Thyroid gland (tissue), 4 donors: ENCODE measurements at regions not wholly inside any gene's neighbourhood (a gene's known extent, or its start where the extent isn't known, plus 50 kb on each side); places are given as distances from the start of the nearest gene placed in this dataset.
"Not testable (repeated sequence)": the region's sequence is repeated elsewhere in the genome, so short reads cannot be mapped to it uniquely, and the experiment has no call there.

Source experiments
- POLR2A ChIP-seq, 2 donors: fragments of 450-650 bp; IDR thresholded peaks; one replicate each; pipeline ENCODE4 v1.6.1; 2017; ENCODE audit warnings: antibody characterized with exemption in 2 of 2, mild to moderate bottlenecking in 2 of 2, moderate library complexity in 1 of 2
- TF ChIP-seq, protein P1 (sequence below), 6 experiments: fragments of 200-600 bp in 3 of 6; fragments of 450-650 bp in 3 of 6; sonication (generic) in 3 of 6; IDR thresholded peaks; one replicate each; pipeline ENCODE4 v1.5.1; 2016 to 2019; ENCODE audit warnings: antibody characterized with exemption in 6 of 6, mild to moderate bottlenecking in 2 of 6, inconsistent platforms in 1 of 6, moderate library complexity in 1 of 6

DNA sequence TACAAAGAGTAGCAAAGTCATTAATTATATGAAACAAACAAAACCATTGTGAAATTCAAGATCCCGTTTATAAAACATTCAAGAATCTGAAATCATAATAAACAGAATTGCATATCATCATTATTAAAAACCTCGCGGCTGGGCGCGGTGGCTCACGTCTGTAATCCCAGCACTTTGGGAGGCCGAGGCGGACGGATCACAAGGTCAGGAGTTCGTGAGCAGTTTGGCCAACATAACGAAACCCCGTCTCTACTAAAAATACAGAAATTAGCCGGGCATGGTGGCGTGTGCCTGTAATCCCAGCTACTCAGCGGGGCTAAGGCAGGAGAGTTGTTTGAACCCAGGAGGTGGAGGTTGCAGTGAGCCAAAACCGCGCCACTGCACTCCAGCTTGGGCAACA is 80.3 kb upstream of the COPS8 start:
- TF ChIP-seq, protein P1, sequence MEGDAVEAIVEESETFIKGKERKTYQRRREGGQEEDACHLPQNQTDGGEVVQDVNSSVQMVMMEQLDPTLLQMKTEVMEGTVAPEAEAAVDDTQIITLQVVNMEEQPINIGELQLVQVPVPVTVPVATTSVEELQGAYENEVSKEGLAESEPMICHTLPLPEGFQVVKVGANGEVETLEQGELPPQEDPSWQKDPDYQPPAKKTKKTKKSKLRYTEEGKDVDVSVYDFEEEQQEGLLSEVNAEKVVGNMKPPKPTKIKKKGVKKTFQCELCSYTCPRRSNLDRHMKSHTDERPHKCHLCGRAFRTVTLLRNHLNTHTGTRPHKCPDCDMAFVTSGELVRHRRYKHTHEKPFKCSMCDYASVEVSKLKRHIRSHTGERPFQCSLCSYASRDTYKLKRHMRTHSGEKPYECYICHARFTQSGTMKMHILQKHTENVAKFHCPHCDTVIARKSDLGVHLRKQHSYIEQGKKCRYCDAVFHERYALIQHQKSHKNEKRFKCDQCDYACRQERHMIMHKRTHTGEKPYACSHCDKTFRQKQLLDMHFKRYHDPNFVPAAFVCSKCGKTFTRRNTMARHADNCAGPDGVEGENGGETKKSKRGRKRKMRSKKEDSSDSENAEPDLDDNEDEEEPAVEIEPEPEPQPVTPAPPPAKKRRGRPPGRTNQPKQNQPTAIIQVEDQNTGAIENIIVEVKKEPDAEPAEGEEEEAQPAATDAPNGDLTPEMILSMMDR (IDR thresholded peaks at IDR 0.05) = not testable (repeated sequence)
- TF ChIP-seq POLR2A (IDR thresholded peaks at IDR 0.05) = not testable (repeated sequence)
